H9 (cell line): ENCODE measurements at regions not wholly inside any gene's neighbourhood (a gene's known extent, or its start where the extent isn't known, plus 50 kb on each side); places are given as distances from the start of the nearest gene placed in this dataset.

Experiments used
- DNase-seq: peaks from one replicate; pipeline ENCODE4 v3.0.0-alpha.2; 2017
- H2AFZ ChIP-seq: one replicate; pipeline ENCODE4 v1.6.1; 2013; ENCODE audit warnings: mild to moderate bottlenecking, low read length, control low read depth, moderate library complexity
- H2AK5ac ChIP-seq: 2 replicates; pipeline ENCODE4 v1.6.1; 2013; ENCODE audit warnings: low read length, control low read depth, mixed read lengths; ENCODE audit not compliant: insufficient read length
- H2BK120ac ChIP-seq: one replicate; pipeline ENCODE4 v1.6.1; 2013; ENCODE audit warnings: low read depth, mild to moderate bottlenecking, low read length, control low read depth, inconsistent platforms; ENCODE audit not compliant: poor library complexity, severe bottlenecking
- H2BK12ac ChIP-seq: 2 replicates; pipeline ENCODE4 v1.6.1; 2013; ENCODE audit warnings: low read length, control low read depth, mixed read lengths, low read depth; ENCODE audit not compliant: insufficient read length
- H2BK15ac ChIP-seq: 2 replicates; pipeline ENCODE4 v1.6.1; 2013; ENCODE audit warnings: low read depth, low read length, control low read depth
- H2BK20ac ChIP-seq: one replicate; pipeline ENCODE4 v1.6.1; 2013; ENCODE audit warnings: low read depth, mild to moderate bottlenecking, low read length, control low read depth, inconsistent platforms; ENCODE audit not compliant: poor library complexity, severe bottlenecking
- H2BK5ac ChIP-seq: 2 replicates; pipeline ENCODE4 v1.6.1; 2013; ENCODE audit warnings: low read length, control low read depth, mixed read lengths; ENCODE audit not compliant: insufficient read length
- H3K14ac ChIP-seq: 2 replicates; pipeline ENCODE4 v1.6.1; 2013; ENCODE audit warnings: low read length, control low read depth; ENCODE audit not compliant: insufficient read depth
- H3K18ac ChIP-seq: 2 replicates; pipeline ENCODE4 v1.6.1; 2013; ENCODE audit warnings: low read depth, mild to moderate bottlenecking, mixed read lengths, low read length, control low read depth; ENCODE audit not compliant: insufficient read length
- H3K23ac ChIP-seq: 2 replicates; pipeline ENCODE4 v1.6.1; 2013; ENCODE audit warnings: low read length, control low read depth, mixed read lengths, low read depth; ENCODE audit not compliant: insufficient read length
- H3K23me2 ChIP-seq: 2 replicates; pipeline ENCODE4 v1.6.1; 2013; ENCODE audit warnings: low read depth, mild to moderate bottlenecking, mixed read lengths, low read length, control low read depth; ENCODE audit not compliant: insufficient read length, poor library complexity, severe bottlenecking
- H3K27ac ChIP-seq: 2 replicates; pipeline ENCODE4 v1.5.1; 2013; ENCODE audit warnings: low read length, control low read depth, mixed read lengths, low read depth; ENCODE audit not compliant: insufficient read length
- H3K27me3 ChIP-seq: 2 replicates; pipeline ENCODE4 v1.6.1; 2013; ENCODE audit warnings: low read length, control low read depth, inconsistent platforms; ENCODE audit not compliant: insufficient read depth
- H3K4ac ChIP-seq: 2 replicates; pipeline ENCODE4 v1.6.1; 2013; ENCODE audit warnings: low read depth, mild to moderate bottlenecking, control low read depth, inconsistent platforms, low read length, moderate library complexity
- H3K4me1 ChIP-seq: 2 replicates; pipeline ENCODE4 v1.6.1; 2013; ENCODE audit warnings: low read length, control low read depth, inconsistent platforms; ENCODE audit not compliant: insufficient read depth
- H3K4me2 ChIP-seq: 2 replicates; pipeline ENCODE4 v1.6.1; 2013; ENCODE audit warnings: low read length, control low read depth, mixed read lengths; ENCODE audit not compliant: insufficient read length, insufficient read depth
- H3K56ac ChIP-seq: 2 replicates; pipeline ENCODE4 v1.6.1; 2013; ENCODE audit warnings: low read depth, mild to moderate bottlenecking, mixed read lengths, low read length, control low read depth; ENCODE audit not compliant: insufficient read length
- H3K79me1 ChIP-seq: 2 replicates; pipeline ENCODE4 v1.6.1; 2013; ENCODE audit warnings: low read depth, mild to moderate bottlenecking, moderate library complexity, low read length, control low read depth, inconsistent platforms; ENCODE audit not compliant: insufficient read depth, poor library complexity, severe bottlenecking
- H3K79me2 ChIP-seq: 2 replicates; pipeline ENCODE4 v1.6.1; 2013; ENCODE audit warnings: low read length, control low read depth, inconsistent platforms; ENCODE audit not compliant: insufficient read depth
- H3K9ac ChIP-seq: 2 replicates; pipeline ENCODE4 v1.6.1; 2013; ENCODE audit warnings: low read length, control low read depth, mixed read lengths; ENCODE audit not compliant: insufficient read length; ENCODE audit errors: extremely low read depth
- H3K9me3 ChIP-seq: one replicate; pipeline ENCODE4 v1.6.1; 2013; ENCODE audit warnings: low read depth, low read length, inconsistent platforms; ENCODE audit not compliant: control insufficient read depth
- H3T11ph ChIP-seq: one replicate; pipeline ENCODE4 v1.6.1; 2013; ENCODE audit warnings: mild to moderate bottlenecking, low read length, control low read depth, inconsistent platforms
- H4K20me1 ChIP-seq: one replicate; pipeline ENCODE4 v1.6.1; 2013; ENCODE audit not compliant: control insufficient read depth, insufficient read length, insufficient read depth
- H4K5ac ChIP-seq: 2 replicates; pipeline ENCODE4 v1.6.1; 2013; ENCODE audit warnings: low read depth, mild to moderate bottlenecking, mixed read lengths, low read length, control low read depth; ENCODE audit not compliant: insufficient read length
- H4K8ac ChIP-seq: replicated peaks from 2 replicates; pipeline ENCODE4 v1.6.1; 2013; ENCODE audit warnings: low read length, control low read depth, mixed read lengths, low read depth; ENCODE audit not compliant: insufficient read length
- H4K91ac ChIP-seq: 2 replicates; pipeline ENCODE4 v1.6.1; 2013; ENCODE audit warnings: low read depth, mild to moderate bottlenecking, moderate library complexity, mixed read lengths, low read length, control low read depth; ENCODE audit not compliant: insufficient read length
- H3K27ac Mint-ChIP-seq, 3 experiments: 2 replicates in 2 of 3; 3 replicates in 1 of 3; pipeline ENCODE4 v1.8.0; 2020 to 2021; ENCODE audit warnings: mixed read lengths in 3 of 3, mild to moderate bottlenecking in 1 of 3, moderate library complexity in 1 of 3
- H3K27me3 Mint-ChIP-seq: 2 replicates; pipeline ENCODE4 v1.8.0; 2021; ENCODE audit warnings: low read depth, mild to moderate bottlenecking, moderate library complexity, mixed read lengths
- H3K36me3 Mint-ChIP-seq, 3 experiments: 2 replicates in 2 of 3; 3 replicates in 1 of 3; pipeline ENCODE4 v1.8.0; 2020 to 2021; ENCODE audit warnings: low read depth in 3 of 3, mixed read lengths in 3 of 3; ENCODE audit not compliant: insufficient read depth in 1 of 3
- H3K4me1 Mint-ChIP-seq, 2 experiments: 2 replicates each; pipeline ENCODE4 v1.8.0; 2020; ENCODE audit warnings: mixed read lengths in 2 of 2
- H3K4me3 Mint-ChIP-seq, 2 experiments: 2 replicates in 1 of 2; 3 replicates in 1 of 2; pipeline ENCODE4 v1.8.0; 2020 to 2021; ENCODE audit warnings: mild to moderate bottlenecking in 2 of 2, mixed read lengths in 2 of 2, moderate library complexity in 1 of 2
- H3K9me3 Mint-ChIP-seq, 2 experiments: 2 replicates in 1 of 2; 3 replicates in 1 of 2; pipeline ENCODE4 v1.8.0; 2020; ENCODE audit warnings: mild to moderate bottlenecking in 2 of 2, mixed read lengths in 2 of 2, moderate library complexity in 1 of 2
- CTCF ChIP-seq: fragments of 200-600 bp; sonication (generic); conservative IDR thresholded peaks from 3 replicates; pipeline ENCODE4 v1.8.0; 2021; ENCODE audit warnings: antibody characterized with exemption, mild to moderate bottlenecking
- WGBS: extraction: QIAGEN DNeasy Blood & Tissue Kit; methylation state at CpG from one replicate; pipeline ENCODE4 v1.1.7; 2013; ENCODE audit warnings: missing lambda C conversion rate, low lambda C conversion rate, mixed read lengths; ENCODE audit not compliant: insufficient read length; ENCODE audit errors: extremely low coverage; 5-methylcytosine and 5-hydroxymethylcytosine counted together

GRCh38 chr15:39211108-39211979 is 369.5 kb upstream of the THBS1 start:
- no peaks in the 10 kb centered on the region for H3K79me2 ChIP-seq
- WGBS, result no CpG with 5 or more reads among the region's 5 CpGs

More at GRCh38 chr15:39211108-39211979, 369.5 kb upstream of the THBS1 start:
- no peak overlapping the region for H3K4me2 ChIP-seq
- H3K9ac ChIP-seq, result no peak overlapping the region
- no peak for DNase-seq
- no peaks in the 10 kb centered on the region for H3K27me3 Mint-ChIP-seq
- H3K4me1 Mint-ChIP-seq, result peaks cover 21 to 24% of the 10 kb centered on the region in 2 experiments
- H3K27ac ChIP-seq, result no peak overlapping the region
- H2BK20ac ChIP-seq, result no peak overlapping the region
- H2BK15ac ChIP-seq, result no peak overlapping the region
- no peak overlapping the region for H4K5ac ChIP-seq
- H3K23me2 ChIP-seq, result no peaks in the 10 kb centered on the region
- H4K8ac ChIP-seq, result no peak overlapping the region
- H3K27ac Mint-ChIP-seq, result peak overlapping the region in 2 of 3 experiments; percentile 3 to 56; a peak in 1 of 7 replicates
- no peaks in the 10 kb centered on the region for H3K27me3 ChIP-seq
- H3K56ac ChIP-seq, result no peak overlapping the region
- no peak overlapping the region for H2AFZ ChIP-seq
- H3K9me3 Mint-ChIP-seq, result peaks cover 16 to 20% of the 10 kb centered on the region in 2 experiments
- H3K9me3 ChIP-seq, result peaks cover 7% of the 10 kb centered on the region
- no peaks in the 10 kb centered on the region for H3K79me1 ChIP-seq
- peak overlapping the region; percentile 17 for H2BK12ac ChIP-seq
- H3K4me3 Mint-ChIP-seq, result no peak overlapping the region
- H4K91ac ChIP-seq, result no peak overlapping the region
- H3K36me3 Mint-ChIP-seq, result peaks cover 7 to 28% (median 10%) of the 10 kb centered on the region in 3 experiments; a peak in 5 of 7 replicates
- H2AK5ac ChIP-seq, result no peak overlapping the region
- no peak overlapping the region for H3K14ac ChIP-seq
- no peak overlapping the region for H2BK120ac ChIP-seq
- peaks cover 3% of the 10 kb centered on the region; the same call in 1 of the 2 replicates for H3K4me1 ChIP-seq
- no peaks in the 10 kb centered on the region for H4K20me1 ChIP-seq
- no peak for TF ChIP-seq CTCF
- H3T11ph ChIP-seq, result no peak overlapping the region
- H3K18ac ChIP-seq, result no peak overlapping the region
- no peak overlapping the region for H2BK5ac ChIP-seq
- no peak overlapping the region for H3K23ac ChIP-seq
- H3K4ac ChIP-seq, result no peak overlapping the region
